Endodermal cell (in vitro differentiated cells): ENCODE measurements at regions not wholly inside any gene's neighbourhood (a gene's known extent, or its start where the extent isn't known, plus 50 kb on each side); places are given as distances from the start of the nearest gene placed in this dataset.

Experiments used
- DNase-seq: peaks from one replicate; pipeline ENCODE4 v3.0.0-alpha.2; 2017
- H3K27ac ChIP-seq: 2 replicates; pipeline ENCODE4 v1.5.1; 2013; ENCODE audit warnings: mild to moderate bottlenecking, low read depth, low read length, moderate library complexity
- H3K27me3 ChIP-seq: 2 replicates; pipeline ENCODE4 v1.6.1; 2013; ENCODE audit warnings: mild to moderate bottlenecking, low read length, moderate library complexity; ENCODE audit not compliant: insufficient read depth, control insufficient read depth, poor library complexity, severe bottlenecking
- H3K36me3 ChIP-seq: 2 replicates; pipeline ENCODE4 v1.7.0; 2013; ENCODE audit warnings: mild to moderate bottlenecking, low read length, moderate library complexity; ENCODE audit not compliant: control insufficient read depth, insufficient read depth
- H3K4me1 ChIP-seq: one replicate; pipeline ENCODE4 v1.7.0; 2013; ENCODE audit warnings: low read length; ENCODE audit not compliant: control insufficient read depth, insufficient read depth
- H3K4me3 ChIP-seq: 2 replicates; pipeline ENCODE4 v1.5.1; 2013; ENCODE audit warnings: mild to moderate bottlenecking, low read length, moderate library complexity
- H3K9ac ChIP-seq: 2 replicates; pipeline ENCODE4 v1.6.1; 2013; ENCODE audit warnings: mild to moderate bottlenecking, low read length, moderate library complexity; ENCODE audit not compliant: poor library complexity, severe bottlenecking; ENCODE audit errors: extremely low read depth
- H3K9me3 ChIP-seq: 2 replicates; pipeline ENCODE4 v1.6.1; 2013; ENCODE audit warnings: mild to moderate bottlenecking, low read length, moderate library complexity; ENCODE audit not compliant: control insufficient read depth
- H3K27ac Mint-ChIP-seq: 2 replicates; pipeline ENCODE4 v1.8.0; 2020; ENCODE audit warnings: mixed read lengths
- H3K27me3 Mint-ChIP-seq: 2 replicates; pipeline ENCODE4 v1.8.0; 2021; ENCODE audit warnings: mild to moderate bottlenecking, mixed read lengths; ENCODE audit not compliant: insufficient read depth
- H3K36me3 Mint-ChIP-seq: 2 replicates; pipeline ENCODE4 v1.8.0; 2020; ENCODE audit warnings: low read depth, mixed read lengths
- H3K4me1 Mint-ChIP-seq: 2 replicates; pipeline ENCODE4 v1.8.0; 2020; ENCODE audit warnings: mixed read lengths
- H3K4me3 Mint-ChIP-seq: 2 replicates; pipeline ENCODE4 v1.8.0; 2020; ENCODE audit warnings: mild to moderate bottlenecking, moderate library complexity, mixed read lengths
- H3K9me3 Mint-ChIP-seq: 2 replicates; pipeline ENCODE4 v1.8.0; 2020; ENCODE audit warnings: mild to moderate bottlenecking, mixed read lengths
- WGBS, 2 experiments: methylation state at CpG; one replicate each; pipeline versions ENCODE4 v1.1.5 to v1.1.7; 2013; ENCODE audit warnings: missing lambda C conversion rate in 2 of 2, mixed read lengths in 1 of 2; ENCODE audit not compliant: insufficient coverage in 1 of 2, insufficient read length in 1 of 2; 5-methylcytosine and 5-hydroxymethylcytosine counted together
- TF ChIP-seq, protein P1 (sequence below): fragments of 200-600 bp; sonication (generic); conservative IDR thresholded peaks from 2 replicates; pipeline ENCODE4 v1.5.0; 2021; ENCODE audit warnings: antibody characterized with exemption, mild to moderate bottlenecking

GRCh38 chr1:238027366-238027765 is 136.6 kb upstream of the ZP4 start:
- no peak overlapping the region for H3K27ac ChIP-seq
- no peak overlapping the region for H3K4me3 ChIP-seq
- Mint-ChIP-seq H3K9me3 (peaks cover 11% of the 10 kb centered on the region), H3K36me3 (no peaks in the 10 kb centered on the region), H3K4me1 (peaks cover 14% of the 10 kb centered on the region), H3K27me3 (no peaks in the 10 kb centered on the region), H3K27ac (no peak overlapping the region), H3K4me3 (no peak overlapping the region)
- H3K27me3 ChIP-seq: no peaks in the 10 kb centered on the region
- H3K36me3 ChIP-seq: no peaks in the 10 kb centered on the region
- no peak overlapping the region for H3K9ac ChIP-seq
- TF ChIP-seq, protein P1, sequence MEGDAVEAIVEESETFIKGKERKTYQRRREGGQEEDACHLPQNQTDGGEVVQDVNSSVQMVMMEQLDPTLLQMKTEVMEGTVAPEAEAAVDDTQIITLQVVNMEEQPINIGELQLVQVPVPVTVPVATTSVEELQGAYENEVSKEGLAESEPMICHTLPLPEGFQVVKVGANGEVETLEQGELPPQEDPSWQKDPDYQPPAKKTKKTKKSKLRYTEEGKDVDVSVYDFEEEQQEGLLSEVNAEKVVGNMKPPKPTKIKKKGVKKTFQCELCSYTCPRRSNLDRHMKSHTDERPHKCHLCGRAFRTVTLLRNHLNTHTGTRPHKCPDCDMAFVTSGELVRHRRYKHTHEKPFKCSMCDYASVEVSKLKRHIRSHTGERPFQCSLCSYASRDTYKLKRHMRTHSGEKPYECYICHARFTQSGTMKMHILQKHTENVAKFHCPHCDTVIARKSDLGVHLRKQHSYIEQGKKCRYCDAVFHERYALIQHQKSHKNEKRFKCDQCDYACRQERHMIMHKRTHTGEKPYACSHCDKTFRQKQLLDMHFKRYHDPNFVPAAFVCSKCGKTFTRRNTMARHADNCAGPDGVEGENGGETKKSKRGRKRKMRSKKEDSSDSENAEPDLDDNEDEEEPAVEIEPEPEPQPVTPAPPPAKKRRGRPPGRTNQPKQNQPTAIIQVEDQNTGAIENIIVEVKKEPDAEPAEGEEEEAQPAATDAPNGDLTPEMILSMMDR: no peak
- DNase-seq: no peak
- no peaks in the 10 kb centered on the region for H3K4me1 ChIP-seq
- WGBS, 2 experiments: 80 to 83% methylated on average over 1 of the region's 2 CpGs
- no peaks in the 10 kb centered on the region for H3K9me3 ChIP-seq

GRCh38 chr1:238023137-238023536 is 132.4 kb upstream of the ZP4 start:
- no peak for DNase-seq
- H3K4me3 Mint-ChIP-seq: no peak overlapping the region
- Histone ChIP-seq H3K27ac (no peak overlapping the region), H3K9ac (no peak overlapping the region), H3K9me3 (no peaks in the 10 kb centered on the region), H3K4me3 (no peak overlapping the region), H3K27me3 (no peaks in the 10 kb centered on the region), H3K36me3 (no peaks in the 10 kb centered on the region), H3K4me1 (no peaks in the 10 kb centered on the region)
- no peaks in the 10 kb centered on the region for H3K27me3 Mint-ChIP-seq
- peaks cover 11% of the 10 kb centered on the region for H3K9me3 Mint-ChIP-seq
- TF ChIP-seq, protein P1: no peak
- 100% methylated on average over 1 of the region's 1 CpG; no CpG with 5 or more reads in 1 of the 2 experiments for WGBS, 2 experiments
- H3K36me3 Mint-ChIP-seq: no peaks in the 10 kb centered on the region
- H3K27ac Mint-ChIP-seq: no peak overlapping the region
- H3K4me1 Mint-ChIP-seq: peaks cover 8% of the 10 kb centered on the region

DNA sequence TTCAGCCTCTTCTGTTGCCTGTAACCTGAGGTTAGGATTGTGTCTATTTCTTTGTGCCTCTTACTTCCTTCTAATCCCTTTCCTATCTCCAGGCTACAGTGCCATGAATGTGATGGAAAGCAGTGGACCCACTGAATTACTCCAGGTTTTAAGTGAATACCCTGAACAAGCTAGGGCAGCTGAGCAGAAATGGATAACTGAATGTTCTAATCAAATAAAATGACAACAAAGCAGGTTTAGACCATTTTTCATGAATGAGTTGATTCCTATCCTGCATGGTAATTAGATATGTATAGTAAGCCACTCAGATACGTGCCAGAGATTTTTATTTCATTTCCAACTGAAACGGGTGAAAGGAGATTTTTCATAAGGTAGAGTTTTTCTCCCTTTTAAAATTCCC is 127.5 kb upstream of the ZP4 start:
- WGBS, 2 experiments: 100% methylated on average over 2 of the region's 2 CpGs; no CpG with 5 or more reads in 1 of the 2 experiments
- DNase-seq: no peak
- no peaks in the 10 kb centered on the region for H3K9me3 Mint-ChIP-seq

More for the DNA sequence above, 127.5 kb upstream of the ZP4 start:
- TF ChIP-seq, protein P1: no peak
- Histone ChIP-seq H3K27me3 (no peaks in the 10 kb centered on the region), H3K36me3 (no peaks in the 10 kb centered on the region), H3K9me3 (no peaks in the 10 kb centered on the region), H3K9ac (no peak overlapping the region), H3K27ac (no peak overlapping the region), H3K4me1 (no peaks in the 10 kb centered on the region), H3K4me3 (no peak overlapping the region)
- H3K36me3 Mint-ChIP-seq: no peaks in the 10 kb centered on the region
- H3K27ac Mint-ChIP-seq: no peak overlapping the region
- no peaks in the 10 kb centered on the region for H3K4me1 Mint-ChIP-seq
- H3K27me3 Mint-ChIP-seq: no peaks in the 10 kb centered on the region
- H3K4me3 Mint-ChIP-seq: no peak overlapping the region
